ENCODE measurements at regions not wholly inside any gene's neighbourhood (a gene's known extent, or its start where the extent isn't known, plus 50 kb on each side); places are given as distances from the start of the nearest gene placed in this dataset.

DNA sequence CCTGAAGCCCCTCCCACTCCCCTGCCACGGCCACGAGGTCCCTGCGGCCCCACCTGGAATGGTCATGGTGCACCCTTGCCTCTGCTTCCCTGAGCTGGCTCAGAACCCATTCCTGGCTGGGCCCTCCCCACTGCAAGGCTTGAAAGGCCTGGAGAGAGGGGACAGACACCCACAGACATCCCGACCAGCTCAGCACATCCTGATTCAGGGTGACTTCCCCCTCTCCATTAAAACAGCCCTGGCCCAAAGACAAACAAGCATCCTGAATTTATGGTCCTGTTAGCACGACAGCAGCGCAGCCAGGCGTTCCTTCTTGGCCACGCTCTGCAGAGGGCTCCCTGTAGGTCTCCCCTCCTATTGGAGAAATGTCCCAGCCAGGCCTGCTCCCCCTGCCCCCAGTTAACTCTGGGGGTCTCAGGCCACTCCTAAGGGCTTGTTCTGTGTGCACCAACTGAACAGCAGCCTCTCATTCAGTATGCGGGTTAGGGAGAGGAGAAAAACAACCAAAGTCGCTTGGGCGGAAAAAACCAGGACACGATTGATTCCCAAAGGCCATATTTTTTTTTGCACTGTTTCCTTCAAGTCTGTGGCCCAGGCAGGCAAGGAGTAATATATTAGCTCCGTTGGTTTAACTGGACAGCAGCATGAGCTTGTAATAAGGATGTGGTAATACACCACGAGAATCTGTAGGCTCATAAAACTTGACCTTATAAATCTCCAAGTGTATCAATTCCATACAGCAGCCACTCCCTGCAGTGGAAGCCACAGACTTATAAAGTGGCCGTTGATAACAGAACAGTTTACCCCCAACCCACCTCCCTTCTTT lies 106.7 kb upstream of the MSX1 start (continued):
- TF ChIP-seq, protein P1, sequence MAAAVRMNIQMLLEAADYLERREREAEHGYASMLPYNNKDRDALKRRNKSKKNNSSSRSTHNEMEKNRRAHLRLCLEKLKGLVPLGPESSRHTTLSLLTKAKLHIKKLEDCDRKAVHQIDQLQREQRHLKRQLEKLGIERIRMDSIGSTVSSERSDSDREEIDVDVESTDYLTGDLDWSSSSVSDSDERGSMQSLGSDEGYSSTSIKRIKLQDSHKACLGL (CRISPR knock-in tag; IDR thresholded peaks at IDR 0.05; ENCODE audit: borderline replicate concordance, poor library complexity, severe bottlenecking): no peak
- TF ChIP-seq RBM17 (IDR thresholded peaks at IDR 0.05; ENCODE audit: borderline replicate concordance, low read depth, low read length) (no peak), ZNF583 (CRISPR knock-in tag; IDR thresholded peaks at IDR 0.05) (no peak), E2F3 (CRISPR knock-in tag; IDR thresholded peaks at IDR 0.05) (no peak)

DNA sequence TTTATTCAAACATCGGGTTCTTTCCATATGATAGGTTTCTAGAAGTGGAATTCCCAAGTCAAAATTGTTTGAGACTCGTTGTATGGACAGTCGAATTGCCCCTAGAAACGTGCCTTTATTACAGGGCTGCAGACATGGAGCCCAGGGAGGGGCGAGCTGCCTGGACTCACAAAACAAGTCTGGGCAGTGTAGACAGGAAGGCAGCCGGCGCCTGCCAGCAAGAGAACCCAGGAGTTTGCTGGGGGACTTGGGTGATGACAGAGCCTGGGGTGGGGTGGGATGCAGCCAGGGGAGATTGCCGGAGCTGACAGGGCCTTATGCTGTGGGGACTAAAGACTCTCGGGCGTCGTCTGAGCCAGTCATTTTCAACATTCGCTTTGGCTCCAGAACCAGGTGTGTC lies 107.4 kb upstream of the MSX1 start:
- in situ Hi-C loops (cut with MboI): no loop called here
- Histone ChIP-seq H3K4me3 (no peak overlapping the region), H2AFZ (ENCODE audit: low read depth, low read length) (no peak overlapping the region), H3K36me3 (ENCODE audit: control insufficient read depth, insufficient read depth, low read length) (no peaks in the 10 kb centered on the region), H3K27ac (ENCODE audit: extremely low read depth, low read depth, low read length) (no peak overlapping the region), H3K9me1 (ENCODE audit: control insufficient read depth, insufficient read depth, low read length) (no peaks in the 10 kb centered on the region), H3K4me1 (replicated peaks in 1 of 2; ENCODE audit: control insufficient read depth in 2 of 2, insufficient read depth in 2 of 2, low read length in 2 of 2) (no peaks in the 10 kb centered on the region), H3K4me2 (ENCODE audit: insufficient read depth, low read length) (no peak overlapping the region), H3K27me3 (ENCODE audit: control insufficient read depth in 2 of 2, insufficient read depth in 2 of 2, low read length in 2 of 2) (peaks cover 24 to 60% of the 10 kb centered on the region in 2 experiments), H4K20me1 (replicated peaks; ENCODE audit: control insufficient read depth, insufficient read depth, low read length) (no peaks in the 10 kb centered on the region; the same call in 1 of the 2 replicates), H3K9me3 (replicated peaks; ENCODE audit: control insufficient read depth, insufficient read depth, low read depth, low read length) (no peaks in the 10 kb centered on the region), H3K79me2 (ENCODE audit: control insufficient read depth, insufficient read depth, low read length) (no peaks in the 10 kb centered on the region), H3K9ac (ENCODE audit: insufficient read depth in 1 of 2, low read depth in 2 of 2, low read length in 2 of 2) (no peak overlapping the region)
- ChIA-PET CTCF (ENCODE audit: low intra/inter-chr PET ratio) (no interaction called here), POLR2A (no interaction called here)
- WGBS (ENCODE audit: insufficient coverage, low coverage, missing lambda C conversion rate): under 1% methylated on average over 12 of the region's 12 CpGs
- ATAC-seq (no peak), DNase-seq (ENCODE audit: extremely low read depth in 1 of 4, low spot score in 3 of 4) (no peak), FAIRE-seq (no peak)
- no TSS peak for BruUV-seq (replicated peaks)
- intact Hi-C loops (cut with micrococcal nuclease): no loop called here
- TF ChIP-seq, protein P2, sequence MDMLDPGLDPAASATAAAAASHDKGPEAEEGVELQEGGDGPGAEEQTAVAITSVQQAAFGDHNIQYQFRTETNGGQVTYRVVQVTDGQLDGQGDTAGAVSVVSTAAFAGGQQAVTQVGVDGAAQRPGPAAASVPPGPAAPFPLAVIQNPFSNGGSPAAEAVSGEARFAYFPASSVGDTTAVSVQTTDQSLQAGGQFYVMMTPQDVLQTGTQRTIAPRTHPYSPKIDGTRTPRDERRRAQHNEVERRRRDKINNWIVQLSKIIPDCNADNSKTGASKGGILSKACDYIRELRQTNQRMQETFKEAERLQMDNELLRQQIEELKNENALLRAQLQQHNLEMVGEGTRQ (CRISPR knock-in tag; IDR thresholded peaks at IDR 0.05): no peak

Data from K562 (cell line).